ENCODE measurements at regions not wholly inside any gene's neighbourhood (a gene's known extent, or its start where the extent isn't known, plus 50 kb on each side); places are given as distances from the start of the nearest gene placed in this dataset.

GRCh38 chr3:152617609-152618008 is 217.3 kb upstream of the P2RY1 start:
- TF ChIP-seq CTCF (IDR thresholded peaks at IDR 0.05; ENCODE audit: low read depth, low read length, poor library complexity, severe bottlenecking) = no peak
- TF ChIP-seq EZH2phosphoT487 (IDR thresholded peaks at IDR 0.05; ENCODE audit: borderline replicate concordance, low read length) = no peak
